ENCODE measurements at regions not wholly inside any gene's neighbourhood (a gene's known extent, or its start where the extent isn't known, plus 50 kb on each side); places are given as distances from the start of the nearest gene placed in this dataset.

GRCh38 chr13:59538512-59538911 is 625.2 kb downstream of the DIAPH3 start (continued):
- TF ChIP-seq ZBTB10 (tag by site-specific recombination; IDR thresholded peaks at IDR 0.05) (no peak), OSR2 (tag by site-specific recombination; IDR thresholded peaks at IDR 0.05) (no peak), ZNF768 (tag by site-specific recombination; IDR thresholded peaks at IDR 0.05) (no peak)

GRCh38 chr13:59542303-59542702 is 621.4 kb downstream of the DIAPH3 start:
- TF ChIP-seq ZNF791 (tag by site-specific recombination; IDR thresholded peaks at IDR 0.05), result no peak
- no peak for TF ChIP-seq IKZF3 (tag by site-specific recombination; IDR thresholded peaks at IDR 0.05)
- no peak for TF ChIP-seq ZNF184 (tag by site-specific recombination; IDR thresholded peaks at IDR 0.05)
- TF ChIP-seq ZNF600 (tag by site-specific recombination; IDR thresholded peaks at IDR 0.05), result no peak
- TF ChIP-seq ZNF571 (tag by site-specific recombination; IDR thresholded peaks at IDR 0.05), result no peak
- TF ChIP-seq ZNF473 (tag by site-specific recombination; IDR thresholded peaks at IDR 0.05), result no peak
- TF ChIP-seq ZNF174 (tag by site-specific recombination; IDR thresholded peaks at IDR 0.05), result no peak
- no peak for TF ChIP-seq ZFP69B (tag by site-specific recombination; IDR thresholded peaks at IDR 0.05)
- TF ChIP-seq PRDM6 (tag by site-specific recombination; IDR thresholded peaks at IDR 0.05), result no peak
- no peak for TF ChIP-seq SETDB1 (IDR thresholded peaks at IDR 0.05; ENCODE audit: insufficient read length, low read length)
- no peak for TF ChIP-seq ZNF660 (tag by site-specific recombination; IDR thresholded peaks at IDR 0.05)
- no peak for TF ChIP-seq MEIS1 (CRISPR knock-in tag; IDR thresholded peaks at IDR 0.05; ENCODE audit: borderline replicate concordance)
- TF ChIP-seq ZNF560 (tag by site-specific recombination; IDR thresholded peaks at IDR 0.05; ENCODE audit: borderline replicate concordance), result no peak
- no peak for TF ChIP-seq ZNF514 (tag by site-specific recombination; IDR thresholded peaks at IDR 0.05)
- no peak for TF ChIP-seq ZSCAN5A (tag by site-specific recombination; IDR thresholded peaks at IDR 0.05)
- TF ChIP-seq KLF9 (tag by site-specific recombination; IDR thresholded peaks at IDR 0.05; ENCODE audit: low read depth), result no peak
- no peak for TF ChIP-seq KLF17 (tag by site-specific recombination; IDR thresholded peaks at IDR 0.05)
- TF ChIP-seq MYNN (tag by site-specific recombination; IDR thresholded peaks at IDR 0.05; ENCODE audit: borderline replicate concordance), result no peak
- no peaks in the 10 kb centered on the region for H3K4me1 ChIP-seq (ENCODE audit: control insufficient read depth, insufficient read depth, low read length)
- no peak overlapping the region for H3K4me3 ChIP-seq (ENCODE audit: low read depth, low read length)
- ChIA-PET POLR2A (no interaction called here), CTCF (interaction anchor here (0.6 kb wide), 1 partner anchor 784 kb away, joined by 3 read pairs; no protein-coding TSS in a partner anchor)
- H3K27ac ChIP-seq (ENCODE audit: extremely low read depth, low read depth, low read length), result no peak overlapping the region
- no peaks in the 10 kb centered on the region for H3K9me3 ChIP-seq (ENCODE audit: control insufficient read depth, insufficient read depth, low read depth, low read length)
- H3K36me3 ChIP-seq (ENCODE audit: control insufficient read depth in 2 of 2, insufficient read depth in 1 of 2, low read length in 2 of 2), result no peaks in the 10 kb centered on the region

All from HEK293 (cell line).